CD4-positive, alpha-beta memory T cell (primary cell): ENCODE measurements at regions not wholly inside any gene's neighbourhood (a gene's known extent, or its start where the extent isn't known, plus 50 kb on each side); places are given as distances from the start of the nearest gene placed in this dataset.

Source experiments
- CTCF ChIA-PET: fragments of 350-600 bp; sonication (Branson Sonifier 250); formaldehyde crosslinking; loops from one replicate; lab custom pipeline; 2021; ENCODE audit warnings: inconsistent platforms; ENCODE audit not compliant: partially characterized antibody; lab: Charles Lee
- POLR2A ChIA-PET: fragments of 350-600 bp; sonication (Branson Sonifier 250); formaldehyde crosslinking; loops from one replicate; lab custom pipeline; 2021; ENCODE audit not compliant: partially characterized antibody; lab: Charles Lee
- DNase-seq, 5 donors: peaks; one replicate each; pipeline versions ENCODE4 v3.0.0 to v3.0.0-alpha.2; 2020 to 2022; ENCODE audit warnings: mixed read lengths in 1 of 5
- H3K27ac ChIP-seq: one replicate; pipeline ENCODE4 v1.7.0; 2013; ENCODE audit warnings: low read depth, low read length
- H3K27me3 ChIP-seq: 2 replicates; pipeline ENCODE4 v1.7.0; 2013; ENCODE audit warnings: mild to moderate bottlenecking, low read length, moderate library complexity; ENCODE audit not compliant: insufficient read depth
- H3K36me3 ChIP-seq: 2 replicates; pipeline ENCODE4 v1.7.0; 2013; ENCODE audit warnings: mild to moderate bottlenecking, low read length, moderate library complexity; ENCODE audit not compliant: insufficient read depth
- H3K4me1 ChIP-seq: 2 replicates; pipeline ENCODE4 v1.7.0; 2013; ENCODE audit warnings: mild to moderate bottlenecking, low read length, moderate library complexity; ENCODE audit not compliant: insufficient read depth
- H3K4me3 ChIP-seq, 2 donors: one replicate each; pipeline ENCODE4 v1.7.0; 2013; ENCODE audit warnings: low read length in 2 of 2, mild to moderate bottlenecking in 1 of 2
- H3K9me3 ChIP-seq, 2 donors: one replicate each; pipeline ENCODE4 v1.7.0; 2013; ENCODE audit warnings: low read length in 2 of 2, control low read depth in 1 of 2; ENCODE audit not compliant: control insufficient read depth in 1 of 2
- H3K27ac Mint-ChIP-seq, 7 donors: one replicate each; pipeline ENCODE4 v1.8.0; 2020 to 2021; ENCODE audit warnings: mixed read lengths in 7 of 7, mild to moderate bottlenecking in 6 of 7, inconsistent platforms in 3 of 7, moderate library complexity in 3 of 7
- H3K27me3 Mint-ChIP-seq, 2 donors: one replicate each; pipeline ENCODE4 v1.8.0; 2020 to 2021; ENCODE audit warnings: mixed read lengths in 2 of 2
- H3K36me3 Mint-ChIP-seq, 2 donors: one replicate each; pipeline ENCODE4 v1.8.0; 2020 to 2021; ENCODE audit warnings: mixed read lengths in 2 of 2, inconsistent platforms in 1 of 2, mild to moderate bottlenecking in 1 of 2
- H3K4me1 Mint-ChIP-seq, 4 donors: one replicate each; pipeline ENCODE4 v1.8.0; 2020 to 2021; ENCODE audit warnings: mixed read lengths in 4 of 4, mild to moderate bottlenecking in 1 of 4
- H3K4me3 Mint-ChIP-seq, 8 donors: one replicate each; pipeline ENCODE4 v1.8.0; 2020 to 2021; ENCODE audit warnings: mixed read lengths in 8 of 8, mild to moderate bottlenecking in 7 of 8, moderate library complexity in 6 of 8, inconsistent platforms in 3 of 8
- H3K9me3 Mint-ChIP-seq, 8 donors: one replicate each; pipeline ENCODE4 v1.8.0; 2020 to 2021; ENCODE audit warnings: mixed read lengths in 8 of 8, mild to moderate bottlenecking in 5 of 8, inconsistent platforms in 3 of 8, moderate library complexity in 1 of 8
- intact Hi-C: fragments of 100-400 bp; cut with micrococcal nuclease; formaldehyde crosslinking; loops from one replicate; pipeline ENCODE4 v1.15.1; 2023

GRCh38 chr16:17766012-17766411, 295.3 kb upstream of the XYLT1 start:
- H3K27me3 ChIP-seq, result no peaks in the 10 kb centered on the region
- Mint-ChIP-seq H3K9me3 (peaks cover 0 to 8% (median 2%) of the 10 kb centered on the region in 8 donors), H3K36me3 (no peaks in the 10 kb centered on the region), H3K27ac (no peak overlapping the region), H3K4me1 (no peaks in the 10 kb centered on the region), H3K27me3 (peaks cover 4 to 13% of the 10 kb centered on the region in 2 donors), H3K4me3 (no peak overlapping the region)
- no peak for DNase-seq
- H3K36me3 ChIP-seq, result no peaks in the 10 kb centered on the region
- no peaks in the 10 kb centered on the region for H3K9me3 ChIP-seq
- no peaks in the 10 kb centered on the region for H3K4me1 ChIP-seq
- ChIA-PET CTCF (no interaction called here), POLR2A (no interaction called here)
- no peak overlapping the region for H3K27ac ChIP-seq
- H3K4me3 ChIP-seq, result no peak overlapping the region
- intact Hi-C loops, result no loop called here

- no peak for DNase-seq
- Histone ChIP-seq H3K27ac (no peak overlapping the region), H3K27me3 (no peaks in the 10 kb centered on the region), H3K36me3 (no peaks in the 10 kb centered on the region), H3K4me3 (no peak overlapping the region), H3K9me3 (no peaks in the 10 kb centered on the region), H3K4me1 (no peaks in the 10 kb centered on the region)
- no peaks in the 10 kb centered on the region for H3K36me3 Mint-ChIP-seq
- intact Hi-C loops, result no loop called here
- peaks cover 0 to 3% (median under 1%) of the 10 kb centered on the region in 8 donors for H3K9me3 Mint-ChIP-seq
- CTCF ChIA-PET, result no interaction called here
- no peak overlapping the region for H3K4me3 Mint-ChIP-seq
- peaks cover 3 to 9% of the 10 kb centered on the region in 2 donors for H3K27me3 Mint-ChIP-seq
- POLR2A ChIA-PET, result no interaction called here
- no peak overlapping the region for H3K27ac Mint-ChIP-seq
- no peaks in the 10 kb centered on the region for H3K4me1 Mint-ChIP-seq
Measured at GRCh38 chr16:17759451-17760390, 289.0 kb upstream of the XYLT1 start.

GRCh38 chr16:17757808-17758207, 287.0 kb upstream of the XYLT1 start:
- no peaks in the 10 kb centered on the region for H3K4me1 Mint-ChIP-seq
- DNase-seq, result no peak
- Histone ChIP-seq H3K4me1 (no peaks in the 10 kb centered on the region), H3K36me3 (no peaks in the 10 kb centered on the region), H3K27ac (no peak overlapping the region), H3K9me3 (no peaks in the 10 kb centered on the region), H3K4me3 (no peak overlapping the region), H3K27me3 (no peaks in the 10 kb centered on the region)
- no peaks in the 10 kb centered on the region for H3K36me3 Mint-ChIP-seq
- ChIA-PET POLR2A (no interaction called here), CTCF (no interaction called here)
- intact Hi-C loops, result no loop called here
- H3K27ac Mint-ChIP-seq, result no peak overlapping the region
- peaks cover 0 to 6% (median 2%) of the 10 kb centered on the region in 8 donors for H3K9me3 Mint-ChIP-seq
- peaks cover 3 to 14% of the 10 kb centered on the region in 2 donors for H3K27me3 Mint-ChIP-seq
- H3K4me3 Mint-ChIP-seq, result no peak overlapping the region

- no peak overlapping the region for H3K4me3 ChIP-seq
- no peak overlapping the region for H3K4me3 Mint-ChIP-seq
- no peaks in the 10 kb centered on the region for H3K36me3 ChIP-seq
- peaks cover 0 to 6% (median 2%) of the 10 kb centered on the region in 8 donors for H3K9me3 Mint-ChIP-seq
- no peaks in the 10 kb centered on the region for H3K9me3 ChIP-seq
- no peak overlapping the region for H3K27ac Mint-ChIP-seq
- H3K36me3 Mint-ChIP-seq, result no peaks in the 10 kb centered on the region
- H3K27ac ChIP-seq, result no peak overlapping the region
- POLR2A ChIA-PET, result no interaction called here
- no peaks in the 10 kb centered on the region for H3K4me1 ChIP-seq
- CTCF ChIA-PET, result no interaction called here
- no peak for DNase-seq
- intact Hi-C loops, result no loop called here
- H3K27me3 ChIP-seq, result no peaks in the 10 kb centered on the region
- peaks cover 0 to 5% of the 10 kb centered on the region in 2 donors for H3K27me3 Mint-ChIP-seq
- no peaks in the 10 kb centered on the region for H3K4me1 Mint-ChIP-seq
Measured at GRCh38 chr16:17755158-17755557, 284.4 kb upstream of the XYLT1 start.

GRCh38 chr16:17753434-17753833, 282.7 kb upstream of the XYLT1 start:
- intact Hi-C loops, result no loop called here
- CTCF ChIA-PET, result no interaction called here
- H3K27me3 Mint-ChIP-seq, result peaks cover 3 to 5% of the 10 kb centered on the region in 2 donors
- POLR2A ChIA-PET, result no interaction called here
- Histone ChIP-seq H3K4me3 (no peak overlapping the region), H3K27me3 (no peaks in the 10 kb centered on the region), H3K9me3 (no peaks in the 10 kb centered on the region), H3K27ac (no peak overlapping the region), H3K36me3 (no peaks in the 10 kb centered on the region), H3K4me1 (no peaks in the 10 kb centered on the region)
- H3K9me3 Mint-ChIP-seq, result peaks cover 0 to 11% (median 5%) of the 10 kb centered on the region in 8 donors
- H3K4me3 Mint-ChIP-seq, result no peak overlapping the region
- H3K27ac Mint-ChIP-seq, result no peak overlapping the region
- DNase-seq, result no peak
- H3K36me3 Mint-ChIP-seq, result no peaks in the 10 kb centered on the region
- H3K4me1 Mint-ChIP-seq, result no peaks in the 10 kb centered on the region

- CTCF ChIA-PET, result no interaction called here
- intact Hi-C loops, result no loop called here
- no peak for DNase-seq
Measured at GRCh38 chr16:17749706-17750105, 278.9 kb upstream of the XYLT1 start.

GRCh38 chr16:17748044-17748719, 277.4 kb upstream of the XYLT1 start:
- H3K27ac Mint-ChIP-seq, result no peak overlapping the region
- H3K27me3 Mint-ChIP-seq, result peaks cover 7 to 9% of the 10 kb centered on the region in 2 donors
- Histone ChIP-seq H3K4me3 (no peak overlapping the region), H3K27me3 (no peaks in the 10 kb centered on the region), H3K27ac (no peak overlapping the region), H3K9me3 (no peaks in the 10 kb centered on the region), H3K4me1 (no peaks in the 10 kb centered on the region), H3K36me3 (no peaks in the 10 kb centered on the region)
- H3K4me1 Mint-ChIP-seq, result no peaks in the 10 kb centered on the region
- no peak for DNase-seq
- H3K4me3 Mint-ChIP-seq, result no peak overlapping the region
- H3K36me3 Mint-ChIP-seq, result no peaks in the 10 kb centered on the region
- CTCF ChIA-PET, result no interaction called here
- peaks cover 0 to 7% (median 5%) of the 10 kb centered on the region in 8 donors for H3K9me3 Mint-ChIP-seq
- intact Hi-C loops, result no loop called here
- POLR2A ChIA-PET, result no interaction called here

More at GRCh38 chr16:17749706-17750105, 278.9 kb upstream of the XYLT1 start:
- POLR2A ChIA-PET, result no interaction called here
- no peaks in the 10 kb centered on the region for H3K4me1 ChIP-seq
- H3K9me3 ChIP-seq, result no peaks in the 10 kb centered on the region
- Mint-ChIP-seq H3K36me3 (no peaks in the 10 kb centered on the region), H3K27ac (no peak overlapping the region), H3K4me1 (no peaks in the 10 kb centered on the region), H3K27me3 (peaks cover 7 to 12% of the 10 kb centered on the region in 2 donors), H3K9me3 (peaks cover 0 to 7% (median 6%) of the 10 kb centered on the region in 8 donors), H3K4me3 (no peak overlapping the region)
- no peaks in the 10 kb centered on the region for H3K27me3 ChIP-seq
- H3K36me3 ChIP-seq, result no peaks in the 10 kb centered on the region
- no peak overlapping the region for H3K4me3 ChIP-seq
- no peak overlapping the region for H3K27ac ChIP-seq
